GM23248 (cell line): ENCODE measurements at regions not wholly inside any gene's neighbourhood (a gene's known extent, or its start where the extent isn't known, plus 50 kb on each side); places are given as distances from the start of the nearest gene placed in this dataset.

Experiments
- DNase-seq: peaks from one replicate; pipeline ENCODE4 v3.0.0-alpha.2; 2015
- H2AFZ ChIP-seq: fragments of 200-600 bp; sonication (generic); 2 replicates; pipeline ENCODE4 v1.6.1; 2016; ENCODE audit warnings: antibody characterized with exemption
- H3F3A ChIP-seq: fragments of 200-600 bp; sonication (generic); 2 replicates; pipeline ENCODE4 v1.6.1; 2016; ENCODE audit warnings: mild to moderate bottlenecking, antibody characterized with exemption, mixed run types; ENCODE audit not compliant: insufficient read depth
- H3K27ac ChIP-seq: fragments of 200-600 bp; sonication (generic); 2 replicates; pipeline ENCODE4 v1.5.1; 2016; ENCODE audit warnings: mild to moderate bottlenecking
- H3K27me3 ChIP-seq: fragments of 200-600 bp; sonication (generic); replicated peaks from 2 replicates; pipeline ENCODE4 v1.6.1; 2016; ENCODE audit warnings: mild to moderate bottlenecking; ENCODE audit not compliant: insufficient read depth
- H3K36me3 ChIP-seq: fragments of 200-600 bp; sonication (generic); 2 replicates; pipeline ENCODE4 v1.6.1; 2016; ENCODE audit warnings: low read depth, mild to moderate bottlenecking
- H3K4me1 ChIP-seq: fragments of 200-600 bp; sonication (generic); 2 replicates; pipeline ENCODE4 v1.6.1; 2016; ENCODE audit warnings: mild to moderate bottlenecking; ENCODE audit not compliant: insufficient read depth
- H3K4me2 ChIP-seq: fragments of 200-600 bp; sonication (generic); one replicate; pipeline ENCODE4 v1.6.1; 2016; ENCODE audit warnings: mild to moderate bottlenecking; ENCODE audit not compliant: unreplicated experiment
- H3K4me3 ChIP-seq: fragments of 200-600 bp; sonication (generic); 2 replicates; pipeline ENCODE4 v1.5.1; 2016; ENCODE audit warnings: mild to moderate bottlenecking
- H3K79me2 ChIP-seq: fragments of 200-600 bp; sonication (generic); 2 replicates; pipeline ENCODE4 v1.6.1; 2016; ENCODE audit warnings: mild to moderate bottlenecking; ENCODE audit not compliant: insufficient read depth
- H3K9ac ChIP-seq: fragments of 200-600 bp; sonication (generic); 2 replicates; pipeline ENCODE4 v1.6.1; 2016; ENCODE audit warnings: mild to moderate bottlenecking
- H3K9me2 ChIP-seq: fragments of 200-600 bp; sonication (generic); 2 replicates; pipeline ENCODE4 v1.6.1; 2016; ENCODE audit warnings: mixed run types, mild to moderate bottlenecking, moderate library complexity; ENCODE audit not compliant: insufficient read depth
- H3K9me3 ChIP-seq: fragments of 200-600 bp; sonication (generic); one replicate; pipeline ENCODE4 v1.6.1; 2017; ENCODE audit warnings: low read depth
- H4K20me1 ChIP-seq: fragments of 200-600 bp; sonication (generic); 2 replicates; pipeline ENCODE4 v1.6.0; 2016; ENCODE audit not compliant: insufficient read depth
- EZH2 ChIP-seq: fragments of 200-600 bp; sonication (generic); IDR thresholded peaks from 2 replicates; pipeline ENCODE4 v1.6.1; 2018; ENCODE audit warnings: antibody characterized with exemption, mild to moderate bottlenecking; ENCODE audit not compliant: insufficient read depth, poor library complexity, severe bottlenecking
- EZH2phosphoT487 ChIP-seq: fragments of 200-600 bp; sonication (generic); IDR thresholded peaks from 2 replicates; pipeline ENCODE4 v1.6.1; 2018; ENCODE audit warnings: antibody characterized with exemption, moderate library complexity, mild to moderate bottlenecking, low read depth; ENCODE audit not compliant: insufficient read depth
- WGBS, 2 experiments: methylation state at CpG; one replicate each; pipeline ENCODE4 v1.1.6; 2015 to 2017; ENCODE audit warnings: low lambda C conversion rate in 2 of 2, low coverage in 1 of 2; ENCODE audit errors: missing lambda C conversion rate in 2 of 2; 5-methylcytosine and 5-hydroxymethylcytosine counted together
- in situ Hi-C: fragments of 300-500 bp; cut with MboI; formaldehyde crosslinking; loops from 2 replicates; pipeline ENCODE4 v1.15.0; 2020

- Histone ChIP-seq H3K4me1 (no peaks in the 10 kb centered on the region), H3K9me3 (no peaks in the 10 kb centered on the region), H3K36me3 (no peaks in the 10 kb centered on the region), H3K27me3 (0 out of 2 replicates have a peak, but pooled peaks cover 10% of the 10 kb centered on the region), H3K27ac (no peak overlapping the region), H3K4me3 (no peak overlapping the region), H2AFZ (no peak overlapping the region), H3K79me2 (no peaks in the 10 kb centered on the region), H3K4me2 (no peak overlapping the region), H3F3A (no peaks in the 10 kb centered on the region), H4K20me1 (no peaks in the 10 kb centered on the region), H3K9ac (no peak overlapping the region), H3K9me2 (no peaks in the 10 kb centered on the region)
- in situ Hi-C loops = no loop called here
- no peak for TF ChIP-seq EZH2phosphoT487
- TF ChIP-seq EZH2 = no peak
- no peak for DNase-seq
- WGBS, 2 experiments = 2 to 4% methylated on average over 3 of the region's 3 CpGs
These were observed 427.0 kb downstream of the UQCRFS1 start for GRCh38 chr19:28785971-28786370.

- Histone ChIP-seq H3K27ac (no peak overlapping the region), H3F3A (no peaks in the 10 kb centered on the region), H3K27me3 (no peaks in the 10 kb centered on the region), H3K9me2 (no peaks in the 10 kb centered on the region), H3K36me3 (no peaks in the 10 kb centered on the region), H2AFZ (no peak overlapping the region), H3K79me2 (no peaks in the 10 kb centered on the region), H3K9me3 (no peaks in the 10 kb centered on the region), H3K4me1 (no peaks in the 10 kb centered on the region), H3K4me3 (no peak overlapping the region), H3K4me2 (no peak overlapping the region), H4K20me1 (no peaks in the 10 kb centered on the region), H3K9ac (no peak overlapping the region)
- in situ Hi-C loops = no loop called here
- no peak for TF ChIP-seq EZH2phosphoT487
- no peak for TF ChIP-seq EZH2
- DNase-seq = no peak
These were observed 448.9 kb downstream of the UQCRFS1 start for GRCh38 chr19:28764066-28764465.

GRCh38 chr19:28746478-28746877, 466.5 kb downstream of the UQCRFS1 start:
- no peak overlapping the region for H3K9ac ChIP-seq
- H3K9me2 ChIP-seq = no peaks in the 10 kb centered on the region
- H3F3A ChIP-seq = no peaks in the 10 kb centered on the region
- no peak overlapping the region for H3K4me2 ChIP-seq
- H3K4me3 ChIP-seq = no peak overlapping the region
- H3K79me2 ChIP-seq = no peaks in the 10 kb centered on the region
- H3K4me1 ChIP-seq = no peaks in the 10 kb centered on the region
- no peaks in the 10 kb centered on the region for H4K20me1 ChIP-seq
- no peaks in the 10 kb centered on the region for H3K9me3 ChIP-seq
- in situ Hi-C loops = loop anchor here (10.0 to 25.0 kb wide), 3 partner anchors 128 to 516 kb away; no protein-coding TSS in a partner anchor
- no peak overlapping the region for H3K27ac ChIP-seq
- TF ChIP-seq EZH2 = no peak
- no peak for TF ChIP-seq EZH2phosphoT487
- no peak overlapping the region for H2AFZ ChIP-seq
- DNase-seq = peak; percentile 14
- WGBS, 2 experiments = 32 to 35% methylated on average over 2 of the region's 2 CpGs
- no peaks in the 10 kb centered on the region for H3K36me3 ChIP-seq
- no peaks in the 10 kb centered on the region for H3K27me3 ChIP-seq

- no peak overlapping the region for H3K4me2 ChIP-seq
- no peaks in the 10 kb centered on the region for H4K20me1 ChIP-seq
- no peaks in the 10 kb centered on the region for H3K79me2 ChIP-seq
- H3K4me1 ChIP-seq = no peaks in the 10 kb centered on the region
- H3K9me2 ChIP-seq = no peaks in the 10 kb centered on the region
- no peak overlapping the region for H3K27ac ChIP-seq
- no peaks in the 10 kb centered on the region for H3K9me3 ChIP-seq
- no peak overlapping the region for H3K9ac ChIP-seq
- no peaks in the 10 kb centered on the region for H3K36me3 ChIP-seq
- TF ChIP-seq EZH2phosphoT487 = no peak
- TF ChIP-seq EZH2 = no peak
- H3K27me3 ChIP-seq = no peaks in the 10 kb centered on the region
- no peak overlapping the region for H3K4me3 ChIP-seq
- no peaks in the 10 kb centered on the region for H3F3A ChIP-seq
- H2AFZ ChIP-seq = no peak overlapping the region
- 78 to 82% methylated on average over 6 of the region's 6 CpGs for WGBS, 2 experiments
- no peak for DNase-seq
- in situ Hi-C loops = loop anchor here (10.0 to 25.0 kb wide), 3 partner anchors 130 to 517 kb away; no protein-coding TSS in a partner anchor
These were observed 468.0 kb downstream of the UQCRFS1 start for GRCh38 chr19:28744943-28745342.

- H3K4me3 ChIP-seq = no peak overlapping the region
- H4K20me1 ChIP-seq = no peaks in the 10 kb centered on the region
- no peak overlapping the region for H3K4me2 ChIP-seq
- no peaks in the 10 kb centered on the region for H3K36me3 ChIP-seq
- no peaks in the 10 kb centered on the region for H3K79me2 ChIP-seq
- H3K9me2 ChIP-seq = no peaks in the 10 kb centered on the region
- in situ Hi-C loops = loop anchor here (10.0 to 25.0 kb wide), 3 partner anchors 131 to 518 kb away; no protein-coding TSS in a partner anchor
- H3K4me1 ChIP-seq = no peaks in the 10 kb centered on the region
- H2AFZ ChIP-seq = no peak overlapping the region
- H3F3A ChIP-seq = no peaks in the 10 kb centered on the region
- no peaks in the 10 kb centered on the region for H3K9me3 ChIP-seq
- no peaks in the 10 kb centered on the region for H3K27me3 ChIP-seq
- H3K9ac ChIP-seq = no peak overlapping the region
- TF ChIP-seq EZH2phosphoT487 = no peak
- no peak for TF ChIP-seq EZH2
- DNase-seq = no peak
- no peak overlapping the region for H3K27ac ChIP-seq
These were observed 468.9 kb downstream of the UQCRFS1 start for GRCh38 chr19:28744014-28744413.
